H1 (cell line): ENCODE measurements at regions not wholly inside any gene's neighbourhood (a gene's known extent, or its start where the extent isn't known, plus 50 kb on each side); places are given as distances from the start of the nearest gene placed in this dataset.

Source experiments
- CTCF ChIA-PET: fragments of 300-600 bp; sonication (Branson Sonifier 250); formaldehyde crosslinking; loops from one replicate; lab custom pipeline; 2021; ENCODE audit not compliant: partially characterized antibody; lab: Charles Lee
- POLR2A ChIA-PET: fragments of 300-600 bp; sonication (Branson Sonifier 250); formaldehyde crosslinking; loops from one replicate; lab custom pipeline; 2021; ENCODE audit warnings: inconsistent platforms; ENCODE audit not compliant: partially characterized antibody; lab: Charles Lee
- DNase-seq, 2 experiments: peaks; one replicate each; pipeline versions ENCODE4 v3.0.0 to v3.0.0-alpha.2; 2010 to 2022; ENCODE audit warnings: low spot score in 2 of 2, low read depth in 1 of 2, mixed read lengths in 1 of 2
- FAIRE-seq: peaks from 2 replicates; lab custom pipeline; 2011; peaks lifted over from hg19 to GRCh38; lab: Jason Lieb, UNC
- H2AFZ ChIP-seq: 2 replicates; pipeline ENCODE4 v1.8.1; 2012; ENCODE audit warnings: low read length, inconsistent platforms
- H2AK5ac ChIP-seq: 2 replicates; pipeline ENCODE4 v1.6.1; 2013; ENCODE audit warnings: low read depth, low read length
- H2BK120ac ChIP-seq: replicated peaks from 2 replicates; pipeline ENCODE3; 2013; ENCODE audit warnings: low read depth, low read length, inconsistent platforms
- H2BK12ac ChIP-seq: 2 replicates; pipeline ENCODE4 v1.6.1; 2013; ENCODE audit warnings: low read depth, low read length
- H2BK15ac ChIP-seq: 2 replicates; pipeline ENCODE4 v1.6.1; 2013; ENCODE audit warnings: low read length
- H2BK20ac ChIP-seq: 2 replicates; pipeline ENCODE4 v1.6.1; 2013; ENCODE audit warnings: low read length
- H2BK5ac ChIP-seq: 2 replicates; pipeline ENCODE4 v1.6.1; 2013; ENCODE audit warnings: low read depth, low read length
- H3K14ac ChIP-seq: 2 replicates; pipeline ENCODE4 v1.6.1; 2013; ENCODE audit warnings: inconsistent platforms; ENCODE audit not compliant: insufficient read length
- H3K18ac ChIP-seq: 2 replicates; pipeline ENCODE4 v1.6.1; 2013; ENCODE audit warnings: low read length; ENCODE audit errors: extremely low read depth
- H3K23ac ChIP-seq: 2 replicates; pipeline ENCODE4 v1.6.1; 2013; ENCODE audit warnings: inconsistent platforms; ENCODE audit not compliant: insufficient read length
- H3K23me2 ChIP-seq: 2 replicates; pipeline ENCODE4 v1.6.1; 2013; ENCODE audit warnings: low read depth, low read length
- H3K27ac ChIP-seq: 2 replicates; pipeline ENCODE4 v1.6.1; 2011; ENCODE audit warnings: low read depth, low read length, inconsistent platforms
- H3K27me3 ChIP-seq, 4 experiments: replicated peaks in 1 of 4; 1 replicate in 1 of 4; 2 replicates in 3 of 4; pipeline versions ENCODE4 v1.6.1 to v1.8.1; 2011 to 2013; ENCODE audit warnings: low read length in 3 of 4, mild to moderate bottlenecking in 3 of 4, inconsistent platforms in 2 of 4, mixed read lengths in 2 of 4, moderate library complexity in 1 of 4; ENCODE audit not compliant: control insufficient read depth in 3 of 4, insufficient read depth in 3 of 4; ENCODE audit errors: extremely low read depth in 1 of 4
- H3K36me3 ChIP-seq, 4 experiments: 2 replicates each; pipeline versions ENCODE4 v1.6.1 to v1.8.1; 2011 to 2013; ENCODE audit warnings: mild to moderate bottlenecking in 4 of 4, low read length in 3 of 4, moderate library complexity in 2 of 4, control low read depth in 1 of 4, inconsistent platforms in 1 of 4; ENCODE audit not compliant: insufficient read depth in 4 of 4, control insufficient read depth in 2 of 4
- H3K4ac ChIP-seq: replicated peaks from 2 replicates; pipeline ENCODE3; 2013; ENCODE audit warnings: low read length, low read depth, mixed read lengths, inconsistent platforms; ENCODE audit not compliant: insufficient read length
- H3K4me1 ChIP-seq, 4 experiments: replicated peaks in 1 of 4; 1 replicate in 1 of 4; 2 replicates in 3 of 4; pipeline versions ENCODE4 v1.6.1 to v1.8.1; 2011 to 2013; ENCODE audit warnings: low read length in 3 of 4, inconsistent platforms in 2 of 4, mixed read lengths in 1 of 4; ENCODE audit not compliant: insufficient read depth in 4 of 4, control insufficient read depth in 3 of 4
- H3K4me2 ChIP-seq, 2 experiments: 2 replicates each; pipeline versions ENCODE4 v1.6.1 to v1.8.1; 2011 to 2013; ENCODE audit warnings: low read depth in 2 of 2, low read length in 2 of 2, control low read depth in 1 of 2, inconsistent platforms in 1 of 2, mild to moderate bottlenecking in 1 of 2; ENCODE audit not compliant: insufficient read depth in 1 of 2
- H3K4me3 ChIP-seq, 4 experiments: fragments of 200-600, 300-600 bp in 1 of 4; sonication (generic), shearing (Covaris generic), sonication (Bioruptor Twin) in 1 of 4; 2 replicates each; pipeline versions ENCODE4 v1.5.1 to v1.8.1; 2011 to 2016; ENCODE audit warnings: low read length in 4 of 4, low read depth in 3 of 4, control low read depth in 2 of 4, inconsistent platforms in 2 of 4, mild to moderate bottlenecking in 2 of 4, mixed read lengths in 1 of 4, moderate library complexity in 1 of 4; ENCODE audit not compliant: insufficient read depth in 2 of 4; ENCODE audit errors: extremely low read depth in 1 of 4
- H3K56ac ChIP-seq: replicated peaks from 2 replicates; pipeline ENCODE3; 2013; ENCODE audit warnings: low read depth, mild to moderate bottlenecking, mixed read lengths, low read length, inconsistent platforms; ENCODE audit not compliant: insufficient read length
- H3K79me1 ChIP-seq: 2 replicates; pipeline ENCODE4 v1.6.1; 2013; ENCODE audit warnings: low read depth, low read length, control low read depth
- H3K79me2 ChIP-seq, 2 experiments: 2 replicates each; pipeline versions ENCODE4 v1.6.1 to v1.8.1; 2012 to 2013; ENCODE audit warnings: low read length in 2 of 2, mild to moderate bottlenecking in 2 of 2, inconsistent platforms in 1 of 2; ENCODE audit not compliant: insufficient read depth in 2 of 2, control insufficient read depth in 1 of 2
- H3K9ac ChIP-seq, 4 experiments: replicated peaks in 1 of 4; 1 replicate in 1 of 4; 2 replicates in 3 of 4; pipeline versions ENCODE4 v1.6.1 to v1.8.1; 2011 to 2013; ENCODE audit warnings: low read depth in 3 of 4, low read length in 3 of 4, control low read depth in 2 of 4, mild to moderate bottlenecking in 2 of 4, moderate library complexity in 2 of 4, inconsistent platforms in 1 of 4; ENCODE audit errors: extremely low read depth in 1 of 4
- H3K9me3 ChIP-seq, 2 experiments: 2 replicates each; pipeline versions ENCODE4 v1.6.1 to v1.8.1; 2012 to 2013; ENCODE audit warnings: mild to moderate bottlenecking in 2 of 2, moderate library complexity in 2 of 2, control low read depth in 1 of 2, inconsistent platforms in 1 of 2, low read depth in 1 of 2, low read length in 1 of 2, mixed read lengths in 1 of 2; ENCODE audit not compliant: insufficient read depth in 2 of 2
- H4K20me1 ChIP-seq, 2 experiments: replicated peaks in 1 of 2; 2 replicates each; pipeline versions ENCODE3 to v1.8.1; 2011 to 2013; ENCODE audit warnings: inconsistent platforms in 2 of 2, low read length in 2 of 2, mild to moderate bottlenecking in 1 of 2; ENCODE audit not compliant: insufficient read depth in 2 of 2, control insufficient read depth in 1 of 2
- H4K5ac ChIP-seq: 2 replicates; pipeline ENCODE4 v1.6.1; 2013; ENCODE audit warnings: low read length, low read depth, mixed read lengths, inconsistent platforms; ENCODE audit not compliant: insufficient read length
- H4K8ac ChIP-seq: 2 replicates; pipeline ENCODE4 v1.8.0; 2013; ENCODE audit warnings: mild to moderate bottlenecking, moderate library complexity, low read length, inconsistent platforms; ENCODE audit not compliant: insufficient read depth; ENCODE audit errors: extremely low read depth
- H4K91ac ChIP-seq: replicated peaks from 2 replicates; pipeline ENCODE3; 2013; ENCODE audit warnings: low read length, mixed read lengths, inconsistent platforms; ENCODE audit not compliant: insufficient read length
- BCL11A ChIP-seq, 2 experiments: IDR thresholded peaks; one replicate each; pipeline ENCODE4 v1.6.1; 2011; ENCODE audit warnings: low read depth in 2 of 2, low read length in 2 of 2, mild to moderate bottlenecking in 2 of 2
- CBX5 ChIP-seq: fragments of 300-800, 300-1000 bp; sonication (generic); IDR thresholded peaks from 2 replicates; pipeline ENCODE4 v1.7.1; 2016; ENCODE audit warnings: antibody characterized with exemption, low read length, low read depth
- EZH2 ChIP-seq: fragments of 200-600 bp; sonication (generic); IDR thresholded peaks from 2 replicates; pipeline ENCODE4 v1.7.1; 2012; ENCODE audit warnings: low read depth, mild to moderate bottlenecking, moderate library complexity, low read length, inconsistent platforms; ENCODE audit not compliant: severe bottlenecking
- GABPA ChIP-seq: IDR thresholded peaks from 2 replicates; pipeline ENCODE4 v1.6.1; 2011; ENCODE audit warnings: mild to moderate bottlenecking, low read length, moderate library complexity, borderline replicate concordance; ENCODE audit not compliant: insufficient read depth
- JUN ChIP-seq: IDR thresholded peaks from 2 replicates; pipeline ENCODE4 v1.6.1; 2011; ENCODE audit warnings: low read depth, mild to moderate bottlenecking, improper control_type of control experiment, low read length
- JUND ChIP-seq: IDR thresholded peaks from 2 replicates; pipeline ENCODE4 v1.6.1; 2011; ENCODE audit warnings: mild to moderate bottlenecking, improper control_type of control experiment, low read length
- KDM4A ChIP-seq: IDR thresholded peaks from one replicate; pipeline ENCODE4 v1.7.1; 2012; ENCODE audit warnings: low read depth, mild to moderate bottlenecking, moderate library complexity, low read length, inconsistent platforms; ENCODE audit not compliant: severe bottlenecking
- RFX5 ChIP-seq: IDR thresholded peaks from 2 replicates; pipeline ENCODE4 v1.6.1; 2011; ENCODE audit warnings: low read depth, low read length, improper control_type of control experiment, borderline replicate concordance
- SP2 ChIP-seq: IDR thresholded peaks from 2 replicates; pipeline ENCODE4 v1.6.1; 2012; ENCODE audit warnings: mild to moderate bottlenecking, low read length, inconsistent platforms

- no peak overlapping the region for H4K91ac ChIP-seq
- H4K8ac ChIP-seq = no peak overlapping the region
- no peaks in the 10 kb centered on the region for H3K79me2 ChIP-seq
- DNase-seq (no peak), FAIRE-seq (no peak)
- no peaks in the 10 kb centered on the region; the same call in 1 of the 2 replicates for H3K23me2 ChIP-seq
- no peak overlapping the region for H2BK15ac ChIP-seq
- H3K4ac ChIP-seq = no peak overlapping the region
- TF ChIP-seq SP2 (no peak), CBX5 (no peak), BCL11A (IDR thresholded peaks at IDR 0.05; ENCODE audit: low read depth in 2 of 2, low read length in 2 of 2) (no peak), RFX5 (no peak), GABPA (no peak), EZH2 (no peak), JUND (peak; percentile 95), JUN (peak; percentile 53; the same call in 1 of the 2 replicates), KDM4A (no peak)
- H3K4me1 ChIP-seq = peaks cover 0 to 4% (median 3%) of the 10 kb centered on the region in 4 experiments; a peak in 3 of 7 replicates
- no peak overlapping the region for H3K23ac ChIP-seq
- no peak overlapping the region for H2BK120ac ChIP-seq
- H3K27ac ChIP-seq = no peak overlapping the region
- H3K36me3 ChIP-seq = no peaks in the 10 kb centered on the region
- H3K4me3 ChIP-seq = no peak overlapping the region
- H3K4me2 ChIP-seq = no peak overlapping the region
- no peaks in the 10 kb centered on the region for H3K27me3 ChIP-seq
- no peak overlapping the region for H3K9ac ChIP-seq
- no peak overlapping the region for H3K14ac ChIP-seq
- no peak overlapping the region for H2BK5ac ChIP-seq
- H2AFZ ChIP-seq = peak overlapping the region; percentile 47; the same call in 1 of the 2 replicates
- H3K56ac ChIP-seq = no peak overlapping the region
- H3K9me3 ChIP-seq = no peaks in the 10 kb centered on the region; a peak in 1 of 4 replicates
- no peak overlapping the region for H2BK20ac ChIP-seq
- CTCF ChIA-PET = interaction anchor here (0.6 kb wide), 1 partner anchor 1750 kb away, joined by 3 read pairs; no protein-coding TSS in a partner anchor
- no peak overlapping the region for H2BK12ac ChIP-seq
- H3K18ac ChIP-seq = no peak overlapping the region
- POLR2A ChIA-PET = no interaction called here
- no peaks in the 10 kb centered on the region for H3K79me1 ChIP-seq
- no peaks in the 10 kb centered on the region for H4K20me1 ChIP-seq
- no peak overlapping the region for H2AK5ac ChIP-seq
- H4K5ac ChIP-seq = no peak overlapping the region
Observed at GRCh38 chr21:15293240-15293639, 228.4 kb upstream of the NRIP1 start.
